ENCODE measurements at regions not wholly inside any gene's neighbourhood (a gene's known extent, or its start where the extent isn't known, plus 50 kb on each side); places are given as distances from the start of the nearest gene placed in this dataset.

DNA sequence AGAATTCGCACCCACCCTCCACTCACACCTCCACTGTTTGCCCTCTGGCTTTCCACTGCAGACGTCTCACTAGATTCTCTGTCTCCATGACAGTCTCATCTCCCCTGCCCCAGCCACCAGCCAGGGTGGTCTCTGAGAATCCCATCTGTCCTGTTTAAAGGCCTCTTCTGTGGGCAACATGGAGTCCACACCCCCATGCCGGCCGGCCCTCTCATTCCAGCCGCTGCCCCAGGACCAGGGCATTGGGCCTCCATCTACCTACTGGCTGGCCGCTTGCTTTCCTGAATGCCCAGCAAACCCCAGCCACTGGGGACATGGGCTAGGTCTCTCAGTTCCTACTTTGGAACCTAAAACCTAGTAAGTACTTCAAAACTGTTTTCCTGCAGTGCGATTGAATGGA, 65.6 kb upstream of the RUFY1 start:
- TF ChIP-seq, protein P1, sequence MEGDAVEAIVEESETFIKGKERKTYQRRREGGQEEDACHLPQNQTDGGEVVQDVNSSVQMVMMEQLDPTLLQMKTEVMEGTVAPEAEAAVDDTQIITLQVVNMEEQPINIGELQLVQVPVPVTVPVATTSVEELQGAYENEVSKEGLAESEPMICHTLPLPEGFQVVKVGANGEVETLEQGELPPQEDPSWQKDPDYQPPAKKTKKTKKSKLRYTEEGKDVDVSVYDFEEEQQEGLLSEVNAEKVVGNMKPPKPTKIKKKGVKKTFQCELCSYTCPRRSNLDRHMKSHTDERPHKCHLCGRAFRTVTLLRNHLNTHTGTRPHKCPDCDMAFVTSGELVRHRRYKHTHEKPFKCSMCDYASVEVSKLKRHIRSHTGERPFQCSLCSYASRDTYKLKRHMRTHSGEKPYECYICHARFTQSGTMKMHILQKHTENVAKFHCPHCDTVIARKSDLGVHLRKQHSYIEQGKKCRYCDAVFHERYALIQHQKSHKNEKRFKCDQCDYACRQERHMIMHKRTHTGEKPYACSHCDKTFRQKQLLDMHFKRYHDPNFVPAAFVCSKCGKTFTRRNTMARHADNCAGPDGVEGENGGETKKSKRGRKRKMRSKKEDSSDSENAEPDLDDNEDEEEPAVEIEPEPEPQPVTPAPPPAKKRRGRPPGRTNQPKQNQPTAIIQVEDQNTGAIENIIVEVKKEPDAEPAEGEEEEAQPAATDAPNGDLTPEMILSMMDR (IDR thresholded peaks at IDR 0.05; ENCODE audit: low read length) = no peak
- TF ChIP-seq EZH2 (IDR thresholded peaks at IDR 0.05; ENCODE audit: borderline replicate concordance, low read length) = no peak

Data from OCI-LY1 (cell line).